NCI-H345 (cell line): ENCODE measurements at regions not wholly inside any gene's neighbourhood (a gene's known extent, or its start where the extent isn't known, plus 50 kb on each side); places are given as distances from the start of the nearest gene placed in this dataset.

Experiments used
- DNase-seq: peaks from one replicate; lab custom pipeline; 2025; lab: John Stamatoyannopoulos, UW

GRCh38 chrX:7219153-7219705 lies 71.3 kb upstream of the PUDP start:
- DNase-seq = no peak

- DNase-seq = no peak
Measured at GRCh38 chrX:7218321-7219152, 70.6 kb upstream of the PUDP start.

GRCh38 chrX:7216981-7217587 lies 69.1 kb upstream of the PUDP start:
- DNase-seq = no peak

- no peak for DNase-seq
Measured at GRCh38 chrX:7215842-7216241, 67.9 kb upstream of the PUDP start.

GRCh38 chrX:7214251-7214650 lies 66.3 kb upstream of the PUDP start:
- no peak for DNase-seq

- no peak for DNase-seq
Measured at GRCh38 chrX:7205037-7205577, 57.2 kb upstream of the PUDP start.

- DNase-seq = no peak
Measured at GRCh38 chrX:7204619-7205018, 56.7 kb upstream of the PUDP start.

- DNase-seq = no peak
Measured at GRCh38 chrX:7202206-7202605, 54.3 kb upstream of the PUDP start.

GRCh38 chrX:7201496-7201895 lies 53.5 kb upstream of the PUDP start:
- no peak for DNase-seq

- DNase-seq = no peak
Measured at GRCh38 chrX:7198499-7198898, 50.5 kb upstream of the PUDP start.
